GM18873 (cell line): ENCODE measurements at regions not wholly inside any gene's neighbourhood (a gene's known extent, or its start where the extent isn't known, plus 50 kb on each side); places are given as distances from the start of the nearest gene placed in this dataset.

Experiments used
- ATAC-seq: cut with Tn5 transposase; IDR thresholded peaks from one replicate; pipeline ENCODE4 v1.9.1; 2021; ENCODE audit warnings: mild to moderate bottlenecking, moderate library complexity, moderate number of reproducible peaks; ENCODE audit not compliant: unreplicated experiment, low FRiP score

- no peak for ATAC-seq
Observed at GRCh38 chr2:196549052-196549451, 90.5 kb upstream of the CCDC150 start.

- no peak for ATAC-seq
Observed at GRCh38 chr2:196551014-196551413, 88.5 kb upstream of the CCDC150 start.

GRCh38 chr2:196555161-196555560 lies 84.4 kb upstream of the CCDC150 start:
- ATAC-seq = no peak

- ATAC-seq = no peak
Observed at GRCh38 chr2:196555726-196556125, 83.8 kb upstream of the CCDC150 start.

GRCh38 chr2:196558497-196558896 lies 81.0 kb upstream of the CCDC150 start:
- no peak for ATAC-seq

GRCh38 chr2:196563876-196564275 lies 75.6 kb upstream of the CCDC150 start:
- no peak for ATAC-seq

- ATAC-seq = no peak
Observed at GRCh38 chr2:196565106-196565765, 74.3 kb upstream of the CCDC150 start.

GRCh38 chr2:196565982-196566381 lies 73.5 kb upstream of the CCDC150 start:
- no peak for ATAC-seq

- no peak for ATAC-seq
Observed at GRCh38 chr2:196566961-196567666, 72.4 kb upstream of the CCDC150 start.

GRCh38 chr2:196568506-196568905 lies 71.0 kb upstream of the CCDC150 start:
- ATAC-seq = no peak

GRCh38 chr2:196584903-196585302 lies 54.6 kb upstream of the CCDC150 start:
- no peak for ATAC-seq

- no peak for ATAC-seq
Observed at GRCh38 chr2:196586511-196586991, 53.0 kb upstream of the CCDC150 start.

- no peak for ATAC-seq
Observed at GRCh38 chr2:196587056-196587455, 52.5 kb upstream of the CCDC150 start.

GRCh38 chr2:196587739-196588138 lies 51.8 kb upstream of the CCDC150 start:
- no peak for ATAC-seq

GRCh38 chr2:196589419-196589818 lies 50.1 kb upstream of the CCDC150 start:
- ATAC-seq = no peak
